HEK293 (cell line): ENCODE measurements at regions not wholly inside any gene's neighbourhood (a gene's known extent, or its start where the extent isn't known, plus 50 kb on each side); places are given as distances from the start of the nearest gene placed in this dataset.

Source experiments
- CTCF ChIA-PET: fragments of 350-600 bp; formaldehyde crosslinking; extraction: SDS; loops from one replicate; lab custom pipeline; 2021; ENCODE audit warnings: antibody characterized with exemption; lab: Yijun Ruan, JAX
- POLR2A ChIA-PET: fragments of 300-600 bp; formaldehyde crosslinking; extraction: SDS; loops from one replicate; lab custom pipeline; 2020; ENCODE audit warnings: antibody characterized with exemption, inconsistent platforms; lab: Yijun Ruan, JAX
- H3K27ac ChIP-seq: fragments of 200-500 bp; sonication (Bioruptor generic); 2 replicates; pipeline ENCODE4 v1.5.1; 2014; ENCODE audit warnings: low read depth, low read length, control low read depth, inconsistent platforms; ENCODE audit errors: extremely low read depth
- H3K36me3 ChIP-seq, 2 experiments: fragments of 200-500 bp in 1 of 2; sonication (Bioruptor generic) in 1 of 2; 1 replicate in 1 of 2; 2 replicates in 1 of 2; pipeline ENCODE4 v1.5.1; 2014 to 2017; ENCODE audit warnings: inconsistent platforms in 2 of 2, low read length in 2 of 2; ENCODE audit not compliant: control insufficient read depth in 2 of 2, insufficient read depth in 1 of 2
- H3K4me1 ChIP-seq: fragments of 200-500 bp; sonication (Bioruptor generic); 2 replicates; pipeline ENCODE4 v1.5.1; 2014; ENCODE audit warnings: mild to moderate bottlenecking, low read length, inconsistent platforms; ENCODE audit not compliant: control insufficient read depth, insufficient read depth
- H3K4me3 ChIP-seq: 2 replicates; pipeline ENCODE4 v1.5.1; 2011; ENCODE audit warnings: low read depth, mild to moderate bottlenecking, control low read depth, low read length, moderate library complexity
- H3K9me3 ChIP-seq: fragments of 200-500 bp; sonication (Bioruptor generic); 2 replicates; pipeline ENCODE4 v1.5.1; 2014; ENCODE audit warnings: low read depth, low read length, inconsistent platforms; ENCODE audit not compliant: control insufficient read depth, insufficient read depth
- EGR2 ChIP-seq: fragments of 450-650 bp; formaldehyde crosslinking; IDR thresholded peaks from 2 replicates; pipeline ENCODE4 v1.5.1; 2016; ENCODE audit warnings: low read depth, missing biosample characterization, missing genetic modification characterization
- HOXA7 ChIP-seq: sonication (generic); formaldehyde crosslinking; IDR thresholded peaks from 2 replicates; pipeline ENCODE4 v1.8.1; 2022; ENCODE audit warnings: missing genetic modification reagents, borderline replicate concordance
- KLF17 ChIP-seq: fragments of 450-650 bp; formaldehyde crosslinking; IDR thresholded peaks from 2 replicates; pipeline ENCODE4 v1.5.1; 2016; ENCODE audit warnings: missing biosample characterization, missing genetic modification characterization
- KLF9 ChIP-seq: fragments of 450-650 bp; formaldehyde crosslinking; IDR thresholded peaks from 2 replicates; pipeline ENCODE4 v1.5.1; 2016; ENCODE audit warnings: missing biosample characterization, missing genetic modification characterization, low read depth
- MZF1 ChIP-seq: fragments of 450-650 bp; formaldehyde crosslinking; IDR thresholded peaks from 2 replicates; pipeline ENCODE4 v1.5.1; 2017; ENCODE audit warnings: missing biosample characterization, missing genetic modification characterization, borderline replicate concordance
- PRDM1 ChIP-seq: fragments of 450-650 bp; formaldehyde crosslinking; IDR thresholded peaks from 2 replicates; pipeline ENCODE4; 2016; ENCODE audit warnings: missing biosample characterization, missing genetic modification characterization
- PRDM10 ChIP-seq: fragments of 450-650 bp; formaldehyde crosslinking; IDR thresholded peaks from 2 replicates; pipeline ENCODE4 v1.5.1; 2016; ENCODE audit warnings: missing biosample characterization, missing genetic modification characterization
- RBAK ChIP-seq: fragments of 450-650 bp; formaldehyde crosslinking; IDR thresholded peaks from 2 replicates; pipeline ENCODE4 v1.5.1; 2016; ENCODE audit warnings: missing biosample characterization, missing genetic modification characterization
- SCRT2 ChIP-seq: fragments of 450-650 bp; formaldehyde crosslinking; IDR thresholded peaks from 2 replicates; pipeline ENCODE4 v1.5.1; 2016; ENCODE audit warnings: missing biosample characterization, missing genetic modification characterization
- ZFP37 ChIP-seq: fragments of 450-650 bp; formaldehyde crosslinking; IDR thresholded peaks from 2 replicates; pipeline ENCODE4 v1.5.1; 2016; ENCODE audit warnings: missing biosample characterization, missing genetic modification characterization
- ZNF112 ChIP-seq: fragments of 450-650 bp; formaldehyde crosslinking; IDR thresholded peaks from 2 replicates; pipeline ENCODE4 v1.5.0; 2017; ENCODE audit warnings: missing biosample characterization, missing genetic modification characterization
- ZNF114 ChIP-seq: fragments of 450-650 bp; formaldehyde crosslinking; IDR thresholded peaks from 2 replicates; pipeline ENCODE4 v1.5.0; 2017; ENCODE audit warnings: missing biosample characterization, missing genetic modification characterization
- ZNF157 ChIP-seq: fragments of 450-650 bp; formaldehyde crosslinking; IDR thresholded peaks from 2 replicates; pipeline ENCODE4 v1.5.1; 2016; ENCODE audit warnings: missing biosample characterization, missing genetic modification characterization
- ZNF2 ChIP-seq: fragments of 450-650 bp; formaldehyde crosslinking; IDR thresholded peaks from 2 replicates; pipeline ENCODE4 v1.5.1; 2016; ENCODE audit warnings: missing biosample characterization, missing genetic modification characterization
- ZNF214 ChIP-seq: fragments of 450-650 bp; formaldehyde crosslinking; IDR thresholded peaks from 2 replicates; pipeline ENCODE4 v1.5.1; 2017; ENCODE audit warnings: missing biosample characterization, mild to moderate bottlenecking, missing genetic modification characterization, borderline replicate concordance
- ZNF239 ChIP-seq: fragments of 450-650 bp; formaldehyde crosslinking; IDR thresholded peaks from 2 replicates; pipeline ENCODE4 v1.5.1; 2016; ENCODE audit warnings: missing biosample characterization, missing genetic modification characterization
- ZNF510 ChIP-seq: fragments of 450-650 bp; formaldehyde crosslinking; IDR thresholded peaks from 2 replicates; pipeline ENCODE4 v1.5.1; 2018; ENCODE audit warnings: mild to moderate bottlenecking, missing genetic modification characterization, missing biosample characterization; ENCODE audit not compliant: insufficient replicate concordance
- ZNF530 ChIP-seq: fragments of 450-650 bp; formaldehyde crosslinking; IDR thresholded peaks from 2 replicates; pipeline ENCODE4 v1.5.1; 2016; ENCODE audit warnings: low read depth, missing biosample characterization, missing genetic modification characterization
- ZNF548 ChIP-seq: fragments of 450-650 bp; formaldehyde crosslinking; IDR thresholded peaks from 2 replicates; pipeline ENCODE4 v1.5.1; 2016; ENCODE audit warnings: missing biosample characterization, missing genetic modification characterization
- ZNF585B ChIP-seq: fragments of 450-650 bp; formaldehyde crosslinking; IDR thresholded peaks from 2 replicates; pipeline ENCODE4 v1.5.1; 2016; ENCODE audit warnings: missing biosample characterization, missing genetic modification characterization
- ZNF610 ChIP-seq: fragments of 450-650 bp; formaldehyde crosslinking; IDR thresholded peaks from 2 replicates; pipeline ENCODE4 v1.5.1; 2016; ENCODE audit warnings: missing biosample characterization, missing genetic modification characterization, borderline replicate concordance
- ZNF626 ChIP-seq: fragments of 450-650 bp; sonication (Bioruptor Pico); formaldehyde crosslinking; IDR thresholded peaks from 2 replicates; pipeline ENCODE4 v1.5.1; 2018; ENCODE audit warnings: missing biosample characterization, missing genetic modification characterization, inconsistent platforms
- ZNF660 ChIP-seq: fragments of 450-650 bp; IDR thresholded peaks from 2 replicates; pipeline ENCODE4 v1.5.1; 2018; ENCODE audit warnings: missing biosample characterization, mild to moderate bottlenecking, missing genetic modification characterization
- ZNF664 ChIP-seq: fragments of 450-650 bp; formaldehyde crosslinking; IDR thresholded peaks from 2 replicates; pipeline ENCODE4 v1.5.1; 2016; ENCODE audit warnings: missing biosample characterization, missing genetic modification characterization
- ZNF791 ChIP-seq: fragments of 450-650 bp; formaldehyde crosslinking; IDR thresholded peaks from 2 replicates; pipeline ENCODE4 v1.5.1; 2016; ENCODE audit warnings: missing biosample characterization, missing genetic modification characterization
- ZSCAN23 ChIP-seq: fragments of 450-650 bp; formaldehyde crosslinking; IDR thresholded peaks from 2 replicates; pipeline ENCODE4 v1.5.1; 2016; ENCODE audit warnings: missing biosample characterization, missing genetic modification characterization

GRCh38 chr3:96192966-96193550 lies 621.3 kb upstream of the EPHA6 start:
- no peaks in the 10 kb centered on the region for H3K36me3 ChIP-seq
- H3K9me3 ChIP-seq = no peaks in the 10 kb centered on the region
- TF ChIP-seq ZNF510 (no peak), KLF17 (tag by site-specific recombination) (no peak), PRDM10 (tag by site-specific recombination) (no peak), RBAK (tag by site-specific recombination) (no peak), ZNF664 (no peak), ZNF2 (no peak), ZNF626 (no peak), ZNF239 (tag by site-specific recombination) (no peak), ZNF548 (tag by site-specific recombination) (no peak)
- TF ChIP-seq, all 188 proteins: peak for 0
- ChIA-PET CTCF (no interaction called here), POLR2A (no interaction called here)
- Histone ChIP-seq H3K4me1 (no peaks in the 10 kb centered on the region), H3K27ac (no peak overlapping the region), H3K4me3 (no peak overlapping the region)

- ChIA-PET POLR2A (no interaction called here), CTCF (no interaction called here)
- TF ChIP-seq ZNF114 (tag by site-specific recombination) = no peak
- TF ChIP-seq ZNF610 (tag by site-specific recombination) = no peak
- no peak for TF ChIP-seq ZNF791 (tag by site-specific recombination)
- TF ChIP-seq MZF1 (tag by site-specific recombination) = no peak
- TF ChIP-seq ZSCAN23 = no peak
- no peak for TF ChIP-seq HOXA7 (CRISPR knock-in tag)
- TF ChIP-seq KLF9 (tag by site-specific recombination) = no peak
- TF ChIP-seq PRDM1 (tag by site-specific recombination) = no peak
- TF ChIP-seq ZNF157 (tag by site-specific recombination) = no peak
- TF ChIP-seq ZNF660 = no peak
- no peak for TF ChIP-seq ZNF214 (tag by site-specific recombination)
- no peak for TF ChIP-seq ZNF530 (tag by site-specific recombination)
- no peak for TF ChIP-seq ZNF585B (tag by site-specific recombination)
- no peak for TF ChIP-seq EGR2
- TF ChIP-seq SCRT2 (tag by site-specific recombination) = no peak
- TF ChIP-seq ZNF112 (tag by site-specific recombination) = no peak
- no peak for TF ChIP-seq ZFP37 (tag by site-specific recombination)
- Histone ChIP-seq H3K36me3 (no peaks in the 10 kb centered on the region), H3K4me1 (no peaks in the 10 kb centered on the region), H3K4me3 (no peak overlapping the region), H3K27ac (no peak overlapping the region), H3K9me3 (no peaks in the 10 kb centered on the region)
Measured at GRCh38 chr3:96200897-96201296, 613.5 kb upstream of the EPHA6 start.
